ENCODE measurements at regions not wholly inside any gene's neighbourhood (a gene's known extent, or its start where the extent isn't known, plus 50 kb on each side); places are given as distances from the start of the nearest gene placed in this dataset.

- no peak overlapping the region for H2BK5ac ChIP-seq (ENCODE audit: low read depth, low read length)
- POLR2A ChIA-PET (ENCODE audit: partially characterized antibody), result interaction anchor here (1.1 kb wide), 1 partner anchor 9 kb away, joined by 3 read pairs; no protein-coding TSS in a partner anchor
- CTCF ChIA-PET (ENCODE audit: partially characterized antibody), result interaction anchor here (0.6 to 2.8 kb wide), 6 partner anchors 15 to 61 kb away, joined by 3 to 8 read pairs (median 4); no protein-coding TSS in a partner anchor
- TF ChIP-seq KDM4A (IDR thresholded peaks at IDR 0.05; ENCODE audit: low read depth, low read length, severe bottlenecking), result no peak
- no peak for TF ChIP-seq GABPA (IDR thresholded peaks at IDR 0.05; ENCODE audit: borderline replicate concordance, insufficient read depth, low read length)
- no peak for TF ChIP-seq TCF12 (IDR thresholded peaks at IDR 0.05; ENCODE audit: low read depth, low read length)
- no peak for TF ChIP-seq POU5F1 (IDR thresholded peaks at IDR 0.05; ENCODE audit: low read depth, low read length)
- TF ChIP-seq SAP30 (IDR thresholded peaks at IDR 0.05; ENCODE audit: insufficient read depth, insufficient replicate concordance, low read length), result no peak
- no peak for TF ChIP-seq SIRT6 (IDR thresholded peaks at IDR 0.05; ENCODE audit: low read length)
- no peak for TF ChIP-seq BCL11A (IDR thresholded peaks at IDR 0.05; ENCODE audit: low read depth in 2 of 2, low read length in 2 of 2)
- TF ChIP-seq FOSL1 (IDR thresholded peaks at IDR 0.05; ENCODE audit: insufficient read depth, low read depth, low read length), result no peak
- no peak for TF ChIP-seq SP1 (IDR thresholded peaks at IDR 0.05; ENCODE audit: low read depth, low read length)
- TF ChIP-seq KDM1A (IDR thresholded peaks at IDR 0.05; ENCODE audit: borderline replicate concordance, low read length), result no peak
- no peak for TF ChIP-seq NANOG (IDR thresholded peaks at IDR 0.05; ENCODE audit: insufficient read depth, low read depth, low read length, poor library complexity, severe bottlenecking)
- TF ChIP-seq SUZ12 (IDR thresholded peaks at IDR 0.05; ENCODE audit: low read length), result no peak
- no peak for TF ChIP-seq BACH1 (IDR thresholded peaks at IDR 0.05; ENCODE audit: low read length)
These were observed 78.1 kb upstream of the LAPTM4A start for GRCh38 chr2:20129331-20130159.

More at GRCh38 chr2:20129331-20130159, 78.1 kb upstream of the LAPTM4A start:
- Histone ChIP-seq H3K36me3 (ENCODE audit: control insufficient read depth in 2 of 4, insufficient read depth in 4 of 4, low read length in 3 of 4) (no peaks in the 10 kb centered on the region), H4K20me1 (replicated peaks in 1 of 2; ENCODE audit: control insufficient read depth in 1 of 2, insufficient read depth in 2 of 2, low read length in 2 of 2) (no peaks in the 10 kb centered on the region), H3K79me2 (ENCODE audit: control insufficient read depth in 1 of 2, insufficient read depth in 2 of 2, low read length in 2 of 2) (no peaks in the 10 kb centered on the region), H3K27me3 (replicated peaks in 1 of 4; ENCODE audit: control insufficient read depth in 3 of 4, extremely low read depth in 1 of 4, insufficient read depth in 3 of 4, low read length in 3 of 4) (no peaks in the 10 kb centered on the region), H3K27ac (ENCODE audit: low read depth, low read length) (no peak overlapping the region), H3K9me3 (ENCODE audit: insufficient read depth in 2 of 2, low read depth in 1 of 2, low read length in 1 of 2) (no peaks in the 10 kb centered on the region), H2BK20ac (ENCODE audit: low read length) (no peak overlapping the region), H2BK120ac (replicated peaks; ENCODE audit: low read depth, low read length) (no peak overlapping the region), H3K9ac (replicated peaks in 1 of 4; ENCODE audit: extremely low read depth in 1 of 4, low read depth in 3 of 4, low read length in 3 of 4) (no peak overlapping the region), H3K4me2 (ENCODE audit: insufficient read depth in 1 of 2, low read depth in 2 of 2, low read length in 2 of 2) (no peak overlapping the region), H2AFZ (ENCODE audit: low read length) (no peak overlapping the region), H2BK15ac (ENCODE audit: low read length) (0 out of 2 replicates have a peak overlapping the region, but pooled peaks have one; percentile 72), H3K56ac (replicated peaks; ENCODE audit: insufficient read length, low read depth, low read length) (no peak overlapping the region), H3K23me2 (ENCODE audit: low read depth, low read length) (no peaks in the 10 kb centered on the region), H3K4me3 (ENCODE audit: extremely low read depth in 1 of 4, insufficient read depth in 2 of 4, low read depth in 3 of 4, low read length in 4 of 4) (no peak overlapping the region), H2AK5ac (ENCODE audit: low read depth, low read length) (no peak overlapping the region), H3K23ac (ENCODE audit: insufficient read length) (no peak overlapping the region), H2BK12ac (ENCODE audit: low read depth, low read length) (no peak overlapping the region), H4K91ac (replicated peaks; ENCODE audit: insufficient read length, low read length) (no peak overlapping the region), H3K4ac (replicated peaks; ENCODE audit: insufficient read length, low read depth, low read length) (no peak overlapping the region), H3K79me1 (ENCODE audit: low read depth, low read length) (no peaks in the 10 kb centered on the region), H3K4me1 (replicated peaks in 1 of 4; ENCODE audit: control insufficient read depth in 3 of 4, insufficient read depth in 4 of 4, low read length in 3 of 4) (no peaks in the 10 kb centered on the region), H4K5ac (ENCODE audit: insufficient read length, low read depth, low read length) (no peak overlapping the region), H3K14ac (ENCODE audit: insufficient read length) (no peak overlapping the region), H3K18ac (ENCODE audit: extremely low read depth, low read length) (no peak overlapping the region), H4K8ac (ENCODE audit: extremely low read depth, insufficient read depth, low read length) (no peak overlapping the region)
- 91% methylated on average over 11 of the region's 12 CpGs; no CpG with 5 or more reads in 1 of the 2 experiments for WGBS, 2 experiments (ENCODE audit: extremely low coverage in 1 of 2, insufficient coverage in 1 of 2, insufficient read length in 1 of 2, insufficient replicate concordance in 2 of 2, low coverage in 1 of 2, low lambda C conversion rate in 2 of 2, missing lambda C conversion rate in 1 of 2)
- DNase-seq (ENCODE audit: low read depth in 1 of 2, low spot score in 2 of 2) (no peak), FAIRE-seq (no peak)
